ENCODE measurements at regions not wholly inside any gene's neighbourhood (a gene's known extent, or its start where the extent isn't known, plus 50 kb on each side); places are given as distances from the start of the nearest gene placed in this dataset.

GRCh38 chr6:92934625-92935024 is 484.7 kb downstream of the EPHA7 start:
- no peak overlapping the region for H3K4me3 ChIP-seq
- H3K36me3 ChIP-seq: no peaks in the 10 kb centered on the region
- DNase-seq (ENCODE audit: extremely low spot score in 2 of 2): no peak
- no peaks in the 10 kb centered on the region for H3K9me3 ChIP-seq
- no peak overlapping the region for H3K27ac ChIP-seq
- H3K27me3 ChIP-seq: no peaks in the 10 kb centered on the region
- no peak for TF ChIP-seq POLR2AphosphoS5 (IDR thresholded peaks at IDR 0.05; ENCODE audit: insufficient read depth in 1 of 2, low read depth in 1 of 2)
- TF ChIP-seq POLR2A (IDR thresholded peaks at IDR 0.05): no peak
- TF ChIP-seq, protein P1, sequence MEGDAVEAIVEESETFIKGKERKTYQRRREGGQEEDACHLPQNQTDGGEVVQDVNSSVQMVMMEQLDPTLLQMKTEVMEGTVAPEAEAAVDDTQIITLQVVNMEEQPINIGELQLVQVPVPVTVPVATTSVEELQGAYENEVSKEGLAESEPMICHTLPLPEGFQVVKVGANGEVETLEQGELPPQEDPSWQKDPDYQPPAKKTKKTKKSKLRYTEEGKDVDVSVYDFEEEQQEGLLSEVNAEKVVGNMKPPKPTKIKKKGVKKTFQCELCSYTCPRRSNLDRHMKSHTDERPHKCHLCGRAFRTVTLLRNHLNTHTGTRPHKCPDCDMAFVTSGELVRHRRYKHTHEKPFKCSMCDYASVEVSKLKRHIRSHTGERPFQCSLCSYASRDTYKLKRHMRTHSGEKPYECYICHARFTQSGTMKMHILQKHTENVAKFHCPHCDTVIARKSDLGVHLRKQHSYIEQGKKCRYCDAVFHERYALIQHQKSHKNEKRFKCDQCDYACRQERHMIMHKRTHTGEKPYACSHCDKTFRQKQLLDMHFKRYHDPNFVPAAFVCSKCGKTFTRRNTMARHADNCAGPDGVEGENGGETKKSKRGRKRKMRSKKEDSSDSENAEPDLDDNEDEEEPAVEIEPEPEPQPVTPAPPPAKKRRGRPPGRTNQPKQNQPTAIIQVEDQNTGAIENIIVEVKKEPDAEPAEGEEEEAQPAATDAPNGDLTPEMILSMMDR (IDR thresholded peaks at IDR 0.05): no peak
- no peaks in the 10 kb centered on the region for H3K4me1 ChIP-seq
- intact Hi-C loops (cut with DNase I): no loop called here

GRCh38 chr6:92930171-92930570 is 489.2 kb downstream of the EPHA7 start:
- intact Hi-C loops (cut with DNase I): no loop called here
- H3K27ac ChIP-seq: no peak overlapping the region

DNA sequence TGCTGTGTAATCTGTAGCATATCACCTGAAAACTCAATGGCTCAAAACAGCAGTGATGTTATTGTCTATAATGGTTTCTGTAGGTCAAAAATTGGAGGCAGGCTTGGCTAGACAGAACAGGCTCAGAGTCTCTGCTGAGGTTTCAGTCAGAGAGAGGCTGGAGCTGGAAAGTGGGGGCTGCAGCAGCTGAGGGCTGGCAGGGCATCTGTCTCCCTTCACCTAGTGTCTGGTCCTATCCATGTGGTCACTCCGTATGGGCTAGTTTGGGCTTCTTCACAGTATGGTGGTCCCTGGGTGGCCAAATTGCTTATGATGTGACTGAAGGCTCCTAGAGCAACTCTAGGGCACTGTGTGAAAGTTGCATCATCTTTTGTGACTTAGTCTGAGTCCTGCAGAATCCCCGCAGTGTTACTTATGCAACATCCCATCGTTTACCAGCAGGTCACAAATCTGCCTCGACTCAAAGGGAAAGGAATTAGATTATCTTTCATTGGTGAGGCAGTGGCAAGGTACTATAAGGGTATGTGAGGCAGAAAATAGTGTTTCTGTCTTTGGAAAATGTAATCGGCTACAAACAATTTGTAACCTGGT is 497.0 kb downstream of the EPHA7 start:
- TF ChIP-seq, protein P1 (IDR thresholded peaks at IDR 0.05): no peak
- TF ChIP-seq POLR2AphosphoS5 (IDR thresholded peaks at IDR 0.05; ENCODE audit: insufficient read depth in 1 of 2, low read depth in 1 of 2) (no peak), POLR2A (IDR thresholded peaks at IDR 0.05) (no peak)
- no peak overlapping the region for H3K4me3 ChIP-seq
- no peaks in the 10 kb centered on the region for H3K4me1 ChIP-seq
- intact Hi-C loops (cut with DNase I): no loop called here
- no peaks in the 10 kb centered on the region for H3K36me3 ChIP-seq
- H3K9me3 ChIP-seq: no peaks in the 10 kb centered on the region
- no peak for DNase-seq (ENCODE audit: extremely low spot score in 2 of 2)
- H3K27me3 ChIP-seq: no peaks in the 10 kb centered on the region
- no peak overlapping the region for H3K27ac ChIP-seq

More at GRCh38 chr6:92930171-92930570, 489.2 kb downstream of the EPHA7 start:
- Histone ChIP-seq H3K4me3 (no peak overlapping the region), H3K36me3 (no peaks in the 10 kb centered on the region), H3K27me3 (no peaks in the 10 kb centered on the region), H3K9me3 (no peaks in the 10 kb centered on the region), H3K4me1 (no peaks in the 10 kb centered on the region)
- no peak for DNase-seq (ENCODE audit: extremely low spot score in 2 of 2)
- TF ChIP-seq, protein P1 (IDR thresholded peaks at IDR 0.05): no peak
- TF ChIP-seq POLR2AphosphoS5 (IDR thresholded peaks at IDR 0.05; ENCODE audit: insufficient read depth in 1 of 2, low read depth in 1 of 2) (no peak), POLR2A (IDR thresholded peaks at IDR 0.05) (no peak)

DNA sequence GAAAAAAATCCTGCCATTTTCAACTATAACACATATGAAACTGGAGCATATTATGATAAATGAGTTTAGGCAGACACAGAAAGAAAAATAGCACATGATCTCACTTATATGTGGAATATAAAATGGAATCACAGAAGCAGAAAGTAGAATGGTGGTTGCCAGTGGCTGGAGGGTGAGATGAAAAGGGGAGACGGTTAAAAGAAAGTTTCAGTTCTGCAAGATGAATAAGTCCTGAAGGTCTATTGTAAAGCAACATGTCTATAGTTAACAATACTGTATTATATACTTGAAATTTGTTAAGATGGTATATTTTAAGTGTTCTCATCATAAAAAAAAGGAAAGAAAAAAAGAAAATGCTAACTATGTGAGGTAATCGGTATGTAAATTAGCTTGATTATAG is 503.9 kb downstream of the EPHA7 start:
- Histone ChIP-seq H3K36me3 (no peaks in the 10 kb centered on the region), H3K4me1 (no peaks in the 10 kb centered on the region), H3K27me3 (no peaks in the 10 kb centered on the region), H3K4me3 (no peak overlapping the region), H3K27ac (no peak overlapping the region), H3K9me3 (no peaks in the 10 kb centered on the region)
- DNase-seq (ENCODE audit: extremely low spot score in 2 of 2): no peak
- intact Hi-C loops (cut with DNase I): no loop called here
- TF ChIP-seq POLR2A (IDR thresholded peaks at IDR 0.05) (no peak), POLR2AphosphoS5 (IDR thresholded peaks at IDR 0.05; ENCODE audit: insufficient read depth in 1 of 2, low read depth in 1 of 2) (no peak)
- TF ChIP-seq, protein P1 (IDR thresholded peaks at IDR 0.05): no peak

- no peak overlapping the region for H3K27ac ChIP-seq
- H3K4me1 ChIP-seq: no peaks in the 10 kb centered on the region
- H3K27me3 ChIP-seq: no peaks in the 10 kb centered on the region
- intact Hi-C loops (cut with DNase I): no loop called here
- no peaks in the 10 kb centered on the region for H3K9me3 ChIP-seq
- DNase-seq (ENCODE audit: extremely low spot score in 2 of 2): no peak
- no peak overlapping the region for H3K4me3 ChIP-seq
- H3K36me3 ChIP-seq: no peaks in the 10 kb centered on the region
- TF ChIP-seq POLR2A (IDR thresholded peaks at IDR 0.05): no peak
- TF ChIP-seq POLR2AphosphoS5 (IDR thresholded peaks at IDR 0.05; ENCODE audit: insufficient read depth in 1 of 2, low read depth in 1 of 2): no peak
- TF ChIP-seq, protein P1 (IDR thresholded peaks at IDR 0.05): no peak
Observed at GRCh38 chr6:92911301-92911700, 508.1 kb downstream of the EPHA7 start.
